ENCODE measurements at regions not wholly inside any gene's neighbourhood (a gene's known extent, or its start where the extent isn't known, plus 50 kb on each side); places are given as distances from the start of the nearest gene placed in this dataset.

GRCh38 chr4:164108971-164109370 is 614.5 kb downstream of the TMA16 start:
- TF ChIP-seq MAX (IDR thresholded peaks at IDR 0.05; ENCODE audit: low read depth, low read length) (no peak), POLR2A (IDR thresholded peaks at IDR 0.05; ENCODE audit: extremely low read depth, insufficient read length) (no peak), CTCF (IDR thresholded peaks at IDR 0.05; ENCODE audit: low read depth, low read length) (no peak), MYC (IDR thresholded peaks at IDR 0.05; ENCODE audit: low read depth, low read length) (no peak)
- no peak for DNase-seq (ENCODE audit: low read depth)
- no peak overlapping the region for H3K4me3 ChIP-seq (ENCODE audit: low read depth, low read length)

- DNase-seq (ENCODE audit: low read depth), result no peak
- H3K4me3 ChIP-seq (ENCODE audit: low read depth, low read length), result no peak overlapping the region
- TF ChIP-seq POLR2A (IDR thresholded peaks at IDR 0.05; ENCODE audit: extremely low read depth, insufficient read length) (no peak), MYC (IDR thresholded peaks at IDR 0.05; ENCODE audit: low read depth, low read length) (no peak), CTCF (IDR thresholded peaks at IDR 0.05; ENCODE audit: low read depth, low read length) (no peak), MAX (IDR thresholded peaks at IDR 0.05; ENCODE audit: low read depth, low read length) (no peak)
Observed at GRCh38 chr4:164109503-164109902, 615.0 kb downstream of the TMA16 start.

GRCh38 chr4:164115236-164115635 is 620.7 kb downstream of the TMA16 start:
- DNase-seq (ENCODE audit: low read depth), result no peak
- no peak overlapping the region for H3K4me3 ChIP-seq (ENCODE audit: low read depth, low read length)

GRCh38 chr4:164116286-164116685 is 621.8 kb downstream of the TMA16 start:
- no peak overlapping the region for H3K4me3 ChIP-seq (ENCODE audit: low read depth, low read length)
- TF ChIP-seq POLR2A (IDR thresholded peaks at IDR 0.05; ENCODE audit: extremely low read depth, insufficient read length), result no peak
- TF ChIP-seq MYC (IDR thresholded peaks at IDR 0.05; ENCODE audit: low read depth, low read length), result no peak
- TF ChIP-seq MAX (IDR thresholded peaks at IDR 0.05; ENCODE audit: low read depth, low read length), result no peak
- TF ChIP-seq CTCF (IDR thresholded peaks at IDR 0.05; ENCODE audit: low read depth, low read length), result no peak
- no peak for DNase-seq (ENCODE audit: low read depth)

More at GRCh38 chr4:164115236-164115635, 620.7 kb downstream of the TMA16 start:
- TF ChIP-seq CTCF (IDR thresholded peaks at IDR 0.05; ENCODE audit: low read depth, low read length) (no peak), MAX (IDR thresholded peaks at IDR 0.05; ENCODE audit: low read depth, low read length) (no peak), MYC (IDR thresholded peaks at IDR 0.05; ENCODE audit: low read depth, low read length) (no peak), POLR2A (IDR thresholded peaks at IDR 0.05; ENCODE audit: extremely low read depth, insufficient read length) (no peak)

GRCh38 chr4:164134388-164134787 is 619.5 kb upstream of the SMIM31 start:
- DNase-seq (ENCODE audit: low read depth), result no peak
- no peak overlapping the region for H3K4me3 ChIP-seq (ENCODE audit: low read depth, low read length)
- no peak for TF ChIP-seq CTCF (IDR thresholded peaks at IDR 0.05; ENCODE audit: low read depth, low read length)
- no peak for TF ChIP-seq POLR2A (IDR thresholded peaks at IDR 0.05; ENCODE audit: extremely low read depth, insufficient read length)
- no peak for TF ChIP-seq MYC (IDR thresholded peaks at IDR 0.05; ENCODE audit: low read depth, low read length)
- TF ChIP-seq MAX (IDR thresholded peaks at IDR 0.05; ENCODE audit: low read depth, low read length), result no peak

GRCh38 chr4:164136180-164136616 is 617.7 kb upstream of the SMIM31 start:
- no peak overlapping the region for H3K4me3 ChIP-seq (ENCODE audit: low read depth, low read length)
- no peak for DNase-seq (ENCODE audit: low read depth)
- no peak for TF ChIP-seq POLR2A (IDR thresholded peaks at IDR 0.05; ENCODE audit: extremely low read depth, insufficient read length)
- no peak for TF ChIP-seq CTCF (IDR thresholded peaks at IDR 0.05; ENCODE audit: low read depth, low read length)
- no peak for TF ChIP-seq MAX (IDR thresholded peaks at IDR 0.05; ENCODE audit: low read depth, low read length)
- TF ChIP-seq MYC (IDR thresholded peaks at IDR 0.05; ENCODE audit: low read depth, low read length), result no peak

Measured in NB4 (cell line).